A549 (cell line): ENCODE measurements at regions not wholly inside any gene's neighbourhood (a gene's known extent, or its start where the extent isn't known, plus 50 kb on each side); places are given as distances from the start of the nearest gene placed in this dataset.

ENCODE experiments used
- CTCF ChIP-seq: fragments of >200 bp; sonication (Bioruptor Twin); formaldehyde crosslinking; IDR thresholded peaks from 3 replicates; pipeline ENCODE4 v1.5.1; 2016
- RAD21 ChIP-seq, 2 experiments: fragments of >200 bp in 1 of 2; sonication (Bioruptor Twin) in 1 of 2; formaldehyde crosslinking in 1 of 2; IDR thresholded peaks in 1 of 2; conservative IDR thresholded peaks in 1 of 2; 2 replicates in 1 of 2; 3 replicates in 1 of 2; pipeline ENCODE4 v1.6.1; 2012 to 2018; ENCODE audit warnings: inconsistent platforms in 1 of 2

- TF ChIP-seq CTCF (no peak), RAD21 (conservative IDR thresholded peaks at IDR 0.05 in 1 of 2, IDR thresholded peaks at IDR 0.05 in 1 of 2) (no peak)
These were observed 137.6 kb downstream of the KLF12 start for GRCh38 chr13:73996569-73996968.
